Muscle layer of duodenum (tissue), 2 donors: ENCODE measurements at regions not wholly inside any gene's neighbourhood (a gene's known extent, or its start where the extent isn't known, plus 50 kb on each side); places are given as distances from the start of the nearest gene placed in this dataset.

ENCODE experiments used
- H3K27ac ChIP-seq: one replicate; pipeline ENCODE4 v1.7.0; 2013; ENCODE audit warnings: mild to moderate bottlenecking, low read length
- H3K27me3 ChIP-seq: one replicate; pipeline ENCODE4 v1.7.0; 2013; ENCODE audit warnings: low read depth, mild to moderate bottlenecking, control low read depth, low read length
- H3K36me3 ChIP-seq, 2 donors: one replicate each; pipeline ENCODE4 v1.7.0; 2013; ENCODE audit warnings: low read length in 2 of 2, control low read depth in 1 of 2, mild to moderate bottlenecking in 1 of 2; ENCODE audit not compliant: insufficient read depth in 2 of 2, control insufficient read depth in 1 of 2
- H3K4me1 ChIP-seq, 2 donors: one replicate each; pipeline ENCODE4 v1.7.0; 2013; ENCODE audit warnings: low read length in 2 of 2, mild to moderate bottlenecking in 2 of 2, control low read depth in 1 of 2, moderate library complexity in 1 of 2; ENCODE audit not compliant: insufficient read depth in 2 of 2, control insufficient read depth in 1 of 2
- H3K4me3 ChIP-seq, 2 donors: one replicate each; pipeline ENCODE4 v1.7.0; 2013; ENCODE audit warnings: low read length in 2 of 2, low read depth in 1 of 2, mild to moderate bottlenecking in 1 of 2
- H3K9me3 ChIP-seq, 2 donors: one replicate each; pipeline ENCODE4 v1.7.0; 2013; ENCODE audit warnings: low read length in 2 of 2, control low read depth in 1 of 2, mild to moderate bottlenecking in 1 of 2; ENCODE audit not compliant: control insufficient read depth in 1 of 2
- donor health status: healthy.

DNA sequence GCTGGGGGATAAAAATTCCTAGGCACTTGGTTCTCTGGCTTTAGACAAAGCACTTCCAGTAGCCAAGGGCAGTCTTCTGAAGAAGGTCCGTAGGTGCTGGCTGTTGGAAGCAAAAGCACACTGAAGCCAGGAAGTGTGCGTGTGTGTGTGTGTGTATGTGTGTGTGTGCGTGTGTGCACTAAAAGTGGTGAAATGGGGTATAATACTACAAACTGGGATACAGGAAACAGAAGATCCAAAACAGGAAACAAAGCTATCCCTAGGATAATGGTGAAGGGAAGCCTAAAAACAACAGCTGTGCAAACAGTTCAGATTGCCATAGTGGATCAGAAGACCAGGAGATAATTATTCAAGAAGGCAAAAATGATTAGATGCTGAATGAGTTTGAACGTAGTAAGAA lies 103.4 kb downstream of the IL20RB start:
- no peaks in the 10 kb centered on the region for H3K4me1 ChIP-seq
- H3K36me3 ChIP-seq, result no peaks in the 10 kb centered on the region
- H3K9me3 ChIP-seq, result no peaks in the 10 kb centered on the region
- no peaks in the 10 kb centered on the region for H3K27me3 ChIP-seq
- no peak overlapping the region for H3K4me3 ChIP-seq
- H3K27ac ChIP-seq, result no peak overlapping the region

DNA sequence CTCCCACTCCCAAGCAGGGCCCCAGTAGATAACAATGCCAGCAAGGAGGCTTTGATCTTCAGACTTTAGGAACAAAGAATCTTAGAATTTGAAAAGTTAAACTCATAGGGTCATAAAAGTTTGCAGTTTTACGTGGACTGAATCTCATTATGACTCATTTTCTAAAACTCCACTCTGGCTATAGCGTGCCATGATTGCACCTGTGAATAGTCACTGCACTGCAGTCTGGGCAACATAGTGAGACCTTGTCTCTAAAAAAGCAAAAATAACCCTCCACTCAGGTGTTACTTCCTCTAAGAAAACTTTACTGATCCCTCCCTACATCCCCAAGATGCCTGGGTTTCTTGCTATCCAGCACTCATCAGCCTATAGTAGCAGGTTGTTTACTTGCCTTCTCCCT lies 104.5 kb downstream of the IL20RB start:
- Histone ChIP-seq H3K4me3 (no peak overlapping the region), H3K9me3 (no peaks in the 10 kb centered on the region), H3K27me3 (no peaks in the 10 kb centered on the region), H3K36me3 (no peaks in the 10 kb centered on the region), H3K4me1 (no peaks in the 10 kb centered on the region), H3K27ac (no peak overlapping the region)

DNA sequence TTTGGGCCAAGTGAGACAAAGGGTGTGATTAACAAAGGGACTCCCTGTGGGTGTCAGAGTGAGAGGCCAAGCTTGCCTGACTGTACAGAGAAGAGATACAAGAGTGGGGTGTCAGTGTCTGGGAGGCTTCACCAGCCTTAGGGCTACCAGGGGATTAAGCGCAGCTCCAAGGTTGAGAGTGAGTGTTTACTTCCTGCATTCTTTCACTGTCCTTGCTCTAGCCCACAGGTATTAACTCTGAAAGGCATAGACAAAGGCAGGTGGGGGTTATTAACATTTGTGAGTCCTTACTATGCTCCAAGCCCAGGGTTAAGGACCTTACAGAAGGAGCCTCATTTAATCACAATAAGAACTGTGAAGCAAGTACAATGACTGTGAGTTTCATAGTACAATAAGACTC lies 107.6 kb downstream of the IL20RB start:
- H3K9me3 ChIP-seq, result no peaks in the 10 kb centered on the region
- H3K4me1 ChIP-seq, result no peaks in the 10 kb centered on the region
- H3K27me3 ChIP-seq, result no peaks in the 10 kb centered on the region
- H3K36me3 ChIP-seq, result no peaks in the 10 kb centered on the region
- H3K27ac ChIP-seq, result no peak overlapping the region
- H3K4me3 ChIP-seq, result no peak overlapping the region

DNA sequence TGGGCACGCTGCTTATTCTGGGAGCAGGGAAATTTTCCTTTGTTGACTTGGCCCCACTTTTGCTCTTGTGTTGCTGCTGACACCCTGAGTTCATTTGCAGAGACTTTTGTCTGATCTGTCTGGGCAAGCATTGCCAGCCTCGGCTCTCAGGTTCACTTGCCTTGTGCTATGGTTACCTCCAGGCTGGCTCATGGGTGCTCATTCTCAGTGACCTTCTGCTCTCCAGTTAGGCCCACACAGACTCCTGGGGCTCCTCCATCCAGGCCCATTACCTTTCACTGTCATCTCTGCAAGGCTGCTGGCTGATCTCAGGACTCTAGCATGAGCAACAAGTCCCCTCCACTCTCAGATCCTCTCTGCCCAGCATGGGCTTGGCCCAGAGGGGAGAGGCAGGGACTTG lies 108.3 kb downstream of the IL20RB start:
- Histone ChIP-seq H3K36me3 (no peaks in the 10 kb centered on the region), H3K27ac (no peak overlapping the region), H3K4me3 (no peak overlapping the region), H3K27me3 (no peaks in the 10 kb centered on the region), H3K4me1 (no peaks in the 10 kb centered on the region), H3K9me3 (no peaks in the 10 kb centered on the region)

DNA sequence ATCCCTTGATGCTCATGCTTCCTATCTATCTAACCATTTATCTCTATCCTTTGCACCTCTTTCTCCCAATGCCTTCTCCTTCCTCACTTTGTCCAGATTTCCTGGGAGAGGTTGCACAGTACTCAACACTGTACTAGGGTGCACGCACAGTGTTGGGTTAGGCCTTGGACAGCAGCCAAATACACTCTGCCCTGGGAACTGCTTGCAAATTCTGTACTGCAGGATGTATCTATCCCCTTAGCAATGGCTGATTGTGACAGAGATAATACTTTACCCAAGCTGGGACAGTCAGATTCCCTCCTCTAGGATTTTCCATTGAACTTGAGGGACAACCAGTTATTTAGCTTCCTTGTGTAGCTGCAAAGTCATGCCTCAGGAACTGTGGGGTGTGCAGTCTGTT lies 113.3 kb downstream of the IL20RB start:
- H3K4me1 ChIP-seq, result no peaks in the 10 kb centered on the region
- H3K27me3 ChIP-seq, result no peaks in the 10 kb centered on the region
- no peaks in the 10 kb centered on the region for H3K36me3 ChIP-seq

DNA sequence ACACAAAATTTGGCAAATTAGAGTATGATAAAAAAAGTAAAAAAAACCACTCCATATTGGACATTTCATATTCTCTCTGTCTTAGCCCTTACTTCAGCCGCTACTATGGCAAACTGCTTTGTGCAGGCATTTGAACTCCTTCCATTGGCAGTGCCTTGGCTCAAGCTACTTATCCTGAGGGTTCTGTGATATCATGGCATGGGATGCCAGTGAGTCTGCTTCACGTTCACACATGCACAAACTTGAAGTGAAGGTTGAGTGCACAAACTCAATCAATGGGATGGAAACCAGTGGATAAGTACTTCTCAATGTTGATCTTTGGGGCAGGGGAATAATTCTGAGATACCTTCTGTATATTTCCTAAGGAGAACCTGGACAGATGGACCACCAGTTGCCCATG lies 117.2 kb downstream of the IL20RB start:
- no peaks in the 10 kb centered on the region for H3K9me3 ChIP-seq
- H3K27me3 ChIP-seq, result no peaks in the 10 kb centered on the region
- H3K4me1 ChIP-seq, result no peaks in the 10 kb centered on the region
- no peak overlapping the region for H3K27ac ChIP-seq
- no peaks in the 10 kb centered on the region for H3K36me3 ChIP-seq
- no peak overlapping the region for H3K4me3 ChIP-seq

More for the DNA sequence above, 113.3 kb downstream of the IL20RB start:
- Histone ChIP-seq H3K9me3 (no peaks in the 10 kb centered on the region), H3K27ac (no peak overlapping the region), H3K4me3 (no peak overlapping the region)

DNA sequence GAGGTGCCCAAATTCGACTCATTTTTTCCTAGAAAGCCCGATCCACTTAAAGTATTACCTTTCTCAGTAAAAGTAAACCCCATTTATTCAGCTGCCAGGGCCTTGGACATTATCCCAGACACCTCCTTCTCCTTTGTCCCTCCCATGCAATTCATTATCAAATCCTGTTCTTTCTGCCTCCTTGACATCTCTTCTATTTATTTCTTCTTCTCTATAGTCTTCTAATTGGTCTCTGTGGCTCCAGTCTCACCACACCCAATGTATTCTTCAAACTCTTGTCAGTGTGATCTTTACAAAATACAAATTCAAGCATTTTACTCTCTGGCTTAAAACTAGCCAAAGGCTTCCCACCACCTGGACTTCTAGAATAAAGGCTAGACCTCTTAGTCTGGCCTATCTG lies 120.3 kb downstream of the IL20RB start:
- Histone ChIP-seq H3K4me3 (no peak overlapping the region), H3K27ac (no peak overlapping the region), H3K27me3 (no peaks in the 10 kb centered on the region), H3K4me1 (no peaks in the 10 kb centered on the region), H3K36me3 (no peaks in the 10 kb centered on the region), H3K9me3 (no peaks in the 10 kb centered on the region)

DNA sequence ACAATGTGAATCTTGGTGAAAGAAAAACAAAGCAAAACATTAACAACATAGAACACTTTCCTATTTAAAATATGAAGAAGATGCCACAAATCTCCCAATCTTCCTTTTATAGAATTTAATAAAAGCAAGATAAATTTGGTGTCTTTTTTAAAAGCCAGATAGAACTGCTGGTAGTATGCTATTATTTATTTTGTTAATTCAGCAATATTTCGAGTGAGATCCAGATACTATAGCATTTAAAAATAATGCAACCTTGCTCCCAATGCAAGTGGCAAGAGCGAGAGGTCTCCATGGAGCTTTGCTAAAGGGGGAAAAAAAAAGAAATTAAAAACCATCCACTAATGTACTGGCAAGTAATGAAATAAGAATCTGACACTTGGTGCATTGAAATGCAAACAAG lies 121.8 kb downstream of the IL20RB start:
- Histone ChIP-seq H3K4me3 (no peak overlapping the region), H3K9me3 (no peaks in the 10 kb centered on the region), H3K36me3 (no peaks in the 10 kb centered on the region), H3K4me1 (no peaks in the 10 kb centered on the region), H3K27ac (no peak overlapping the region), H3K27me3 (no peaks in the 10 kb centered on the region)

DNA sequence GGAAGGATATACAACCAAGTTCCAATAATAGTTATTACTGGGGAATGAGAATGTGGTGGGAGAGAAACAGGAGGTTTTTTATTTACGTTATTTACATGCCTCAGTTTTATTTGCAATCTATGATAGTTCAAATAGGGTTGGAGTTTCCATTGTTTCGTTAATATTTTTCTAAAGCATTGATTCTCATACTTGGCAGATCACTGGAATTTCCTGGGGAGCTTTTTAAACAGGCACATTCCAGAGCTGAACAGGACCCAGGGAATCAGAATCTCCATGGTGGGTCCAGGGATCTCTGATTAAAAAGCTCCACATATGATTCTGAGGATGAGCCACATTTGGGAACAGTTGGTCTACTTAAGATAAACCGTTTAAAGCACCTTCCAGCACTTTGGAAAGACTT lies 123.9 kb downstream of the IL20RB start:
- no peak overlapping the region for H3K27ac ChIP-seq
- H3K36me3 ChIP-seq, result no peaks in the 10 kb centered on the region
- no peak overlapping the region for H3K4me3 ChIP-seq
- no peaks in the 10 kb centered on the region for H3K27me3 ChIP-seq
- no peaks in the 10 kb centered on the region for H3K4me1 ChIP-seq
- no peaks in the 10 kb centered on the region for H3K9me3 ChIP-seq

DNA sequence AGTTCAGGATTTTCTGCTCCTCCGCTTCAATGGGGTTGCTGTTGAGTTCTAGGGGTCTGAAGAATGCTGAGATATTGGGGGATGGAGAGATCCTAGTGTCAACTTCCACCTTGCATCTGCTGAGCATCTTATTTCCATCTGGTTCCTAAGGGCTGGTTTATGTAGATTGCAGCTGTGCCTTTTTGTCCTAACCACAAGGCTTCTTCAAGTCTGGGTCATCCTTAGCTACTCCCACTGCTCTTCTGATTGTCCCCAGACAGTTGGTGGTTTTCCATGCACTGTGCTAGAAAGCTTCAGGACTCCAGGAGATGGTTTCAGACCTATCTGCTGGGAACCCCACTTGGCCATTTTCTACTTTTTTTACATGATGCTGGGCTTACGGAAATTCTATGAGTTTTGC lies 125.0 kb downstream of the IL20RB start:
- no peak overlapping the region for H3K4me3 ChIP-seq
- no peak overlapping the region for H3K27ac ChIP-seq
- H3K9me3 ChIP-seq, result no peaks in the 10 kb centered on the region
- H3K36me3 ChIP-seq, result no peaks in the 10 kb centered on the region
- H3K4me1 ChIP-seq, result no peaks in the 10 kb centered on the region
- no peaks in the 10 kb centered on the region for H3K27me3 ChIP-seq

DNA sequence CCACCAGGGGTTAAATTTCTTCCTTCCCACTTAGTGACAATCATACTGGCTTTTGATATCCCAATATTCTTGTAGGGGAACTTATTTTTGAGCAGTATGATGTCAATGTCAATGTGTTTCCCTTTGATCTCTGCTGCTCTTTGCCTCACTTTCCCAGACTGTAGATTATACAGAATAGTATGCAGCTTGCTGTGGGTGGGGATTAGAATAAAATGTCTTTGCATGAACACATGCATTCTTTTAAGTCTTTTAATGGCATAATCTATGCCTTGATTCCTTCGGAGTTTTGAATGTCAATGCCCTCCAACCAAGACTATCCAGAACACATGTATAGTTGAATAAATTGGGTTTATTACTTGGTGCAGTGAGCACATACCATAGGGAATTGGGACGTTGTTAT lies 125.5 kb downstream of the IL20RB start:
- Histone ChIP-seq H3K9me3 (no peaks in the 10 kb centered on the region), H3K27me3 (no peaks in the 10 kb centered on the region), H3K27ac (no peak overlapping the region), H3K36me3 (no peaks in the 10 kb centered on the region), H3K4me1 (no peaks in the 10 kb centered on the region), H3K4me3 (no peak overlapping the region)

DNA sequence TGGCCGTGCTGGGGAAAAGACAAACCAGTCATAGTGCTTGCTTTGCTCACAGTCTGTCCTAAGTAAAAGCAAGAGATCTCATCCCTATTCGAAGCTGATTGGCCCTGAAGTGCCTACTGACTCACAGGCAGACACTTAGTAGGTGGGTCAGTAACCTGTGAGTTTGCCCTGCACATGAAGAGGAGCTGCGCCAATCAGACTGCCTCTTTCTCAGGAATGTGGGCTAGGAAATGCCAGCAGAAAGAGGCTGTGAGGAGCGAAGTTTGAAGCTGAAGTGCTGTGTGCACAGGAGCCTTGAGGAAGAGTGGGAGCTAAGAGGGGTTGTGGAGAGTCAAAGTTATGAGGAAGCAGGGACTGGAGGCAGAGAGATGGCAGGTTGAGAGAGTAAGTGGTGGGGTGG lies 126.8 kb downstream of the IL20RB start:
- no peaks in the 10 kb centered on the region for H3K4me1 ChIP-seq

More for the DNA sequence above, 126.8 kb downstream of the IL20RB start:
- Histone ChIP-seq H3K36me3 (no peaks in the 10 kb centered on the region), H3K27ac (no peak overlapping the region), H3K4me3 (no peak overlapping the region), H3K9me3 (no peaks in the 10 kb centered on the region), H3K27me3 (no peaks in the 10 kb centered on the region)
